Upper lobe of left lung (tissue), 4 donors: ENCODE measurements at regions not wholly inside any gene's neighbourhood (a gene's known extent, or its start where the extent isn't known, plus 50 kb on each side); places are given as distances from the start of the nearest gene placed in this dataset.

ENCODE experiments used
- CTCF ChIP-seq, 6 experiments: fragments of 450-650 bp in 4 of 6; fragments of 200-600 bp in 2 of 6; sonication (generic) in 2 of 6; IDR thresholded peaks; one replicate each; pipeline ENCODE4 v1.5.1; 2016 to 2019; ENCODE audit warnings: antibody characterized with exemption in 6 of 6
- POLR2A ChIP-seq, 4 donors: fragments of 450-650 bp; IDR thresholded peaks; one replicate each; pipeline ENCODE4 v1.5.1; 2016 to 2017; ENCODE audit warnings: antibody characterized with exemption in 4 of 4, mild to moderate bottlenecking in 2 of 4

- TF ChIP-seq POLR2A (IDR thresholded peaks at IDR 0.05) (no peak), CTCF (IDR thresholded peaks at IDR 0.05) (no peak)
Observed at GRCh38 chr1:53395671-53396215, 63.5 kb upstream of the DMRTB1 start.
